GM18870 (cell line): ENCODE measurements at regions not wholly inside any gene's neighbourhood (a gene's known extent, or its start where the extent isn't known, plus 50 kb on each side); places are given as distances from the start of the nearest gene placed in this dataset.
A peak's percentile ranks its signal among the peaks of the same experiment; 100 is the strongest.

Experiments
- ATAC-seq: cut with Tn5 transposase; IDR thresholded peaks from one replicate; pipeline ENCODE4 v1.9.1; 2021; ENCODE audit warnings: moderate library complexity; ENCODE audit not compliant: unreplicated experiment

GRCh38 chr14:95442633-95443021 is 73.8 kb downstream of the SYNE3 start:
- peak; percentile 67 for ATAC-seq

DNA sequence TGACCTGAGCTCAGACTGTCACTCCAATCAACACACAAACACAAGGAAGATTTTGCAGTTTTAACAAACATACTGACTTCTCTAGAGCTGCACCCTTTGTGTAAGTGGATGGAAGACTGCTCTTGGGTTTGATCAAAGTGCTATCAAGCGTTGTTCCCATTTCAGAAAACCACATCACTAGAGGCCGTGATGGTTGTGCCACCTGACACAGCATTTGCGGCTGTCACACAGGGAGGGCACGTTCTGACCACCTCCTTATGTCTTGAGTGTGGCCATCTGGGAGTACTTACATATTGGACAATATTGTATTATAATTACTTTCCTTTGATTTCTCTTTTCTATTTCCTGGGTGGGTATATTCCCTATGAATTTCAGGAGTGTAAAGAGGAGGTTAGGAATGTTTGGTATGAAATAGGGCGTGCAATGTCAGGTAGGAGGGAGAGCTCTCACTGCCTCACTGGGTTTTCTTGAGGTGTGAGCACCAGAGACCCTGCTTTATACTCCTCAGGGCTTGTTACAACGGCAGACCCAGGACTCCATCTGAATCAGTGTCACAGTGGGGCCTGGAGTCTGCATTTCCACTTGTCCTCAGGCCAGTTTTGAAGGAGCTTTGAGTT is 74.3 kb downstream of the SYNE3 start:
- ATAC-seq, result no peak

GRCh38 chr14:95440951-95441350 is 75.5 kb downstream of the SYNE3 start:
- no peak for ATAC-seq

GRCh38 chr14:95440496-95440895 is 76.0 kb downstream of the SYNE3 start:
- no peak for ATAC-seq

- no peak for ATAC-seq
Measured at GRCh38 chr14:95439881-95440280, 76.6 kb downstream of the SYNE3 start.

DNA sequence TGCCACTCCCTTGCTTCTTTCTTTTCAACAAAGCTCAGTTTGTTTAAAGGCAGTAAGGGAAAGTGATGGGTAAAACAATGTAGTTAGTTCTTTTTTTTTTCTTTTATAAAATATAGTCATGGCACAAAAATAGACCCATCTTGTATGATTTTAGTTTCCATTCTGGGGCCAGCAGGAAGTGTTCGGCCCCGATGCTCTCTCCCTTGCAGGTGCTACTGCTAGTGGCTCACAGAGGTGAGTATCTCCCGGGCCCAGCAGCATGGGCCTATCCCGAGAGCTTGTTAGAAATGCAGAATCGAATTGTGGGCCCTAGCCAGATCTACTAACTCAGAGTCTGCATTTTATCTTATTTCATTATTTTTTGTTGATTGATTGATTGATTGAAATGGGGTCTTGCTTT is 78.7 kb downstream of the SYNE3 start:
- no peak for ATAC-seq

DNA sequence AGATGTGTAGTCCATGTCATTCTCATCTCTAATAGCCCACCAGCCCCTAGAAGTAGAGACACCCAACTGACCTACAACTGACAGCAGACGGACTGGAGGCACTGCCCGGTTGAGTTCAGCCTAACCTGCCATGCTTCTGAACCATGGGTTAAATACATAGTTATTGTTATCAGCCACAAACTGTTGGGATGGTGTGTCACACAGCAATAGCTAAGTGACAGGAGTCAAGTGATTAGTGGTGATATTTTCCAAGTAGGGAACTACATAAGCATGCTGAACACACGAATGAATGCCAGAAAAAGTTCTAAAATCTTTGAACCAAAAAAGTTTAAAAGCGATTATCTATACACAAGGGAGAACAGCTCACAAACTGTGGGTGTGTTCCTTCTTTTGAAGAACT is 80.1 kb downstream of the SYNE3 start:
- no peak for ATAC-seq

GRCh38 chr14:95434121-95434520 is 82.3 kb downstream of the SYNE3 start:
- no peak for ATAC-seq

DNA sequence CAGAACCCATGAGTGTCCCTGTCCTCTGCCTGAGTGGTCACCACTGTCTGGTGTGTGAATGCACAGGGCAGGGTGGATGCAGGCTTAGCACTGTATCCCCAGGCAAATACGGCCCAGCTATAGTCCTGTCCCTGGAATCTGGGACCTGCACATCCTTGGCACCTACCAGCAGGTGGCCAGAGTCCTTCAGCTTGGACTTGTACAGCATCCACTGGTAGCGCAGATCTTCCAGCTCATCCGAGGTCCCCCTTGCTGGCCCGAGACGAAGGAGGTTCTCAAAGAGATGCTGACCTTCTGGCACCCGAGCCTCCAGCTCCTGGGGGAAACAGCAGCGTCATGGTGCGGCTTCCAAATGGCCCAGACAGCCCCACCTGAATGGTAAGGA is 83.4 kb downstream of the SYNE3 start:
- ATAC-seq, result no peak

DNA sequence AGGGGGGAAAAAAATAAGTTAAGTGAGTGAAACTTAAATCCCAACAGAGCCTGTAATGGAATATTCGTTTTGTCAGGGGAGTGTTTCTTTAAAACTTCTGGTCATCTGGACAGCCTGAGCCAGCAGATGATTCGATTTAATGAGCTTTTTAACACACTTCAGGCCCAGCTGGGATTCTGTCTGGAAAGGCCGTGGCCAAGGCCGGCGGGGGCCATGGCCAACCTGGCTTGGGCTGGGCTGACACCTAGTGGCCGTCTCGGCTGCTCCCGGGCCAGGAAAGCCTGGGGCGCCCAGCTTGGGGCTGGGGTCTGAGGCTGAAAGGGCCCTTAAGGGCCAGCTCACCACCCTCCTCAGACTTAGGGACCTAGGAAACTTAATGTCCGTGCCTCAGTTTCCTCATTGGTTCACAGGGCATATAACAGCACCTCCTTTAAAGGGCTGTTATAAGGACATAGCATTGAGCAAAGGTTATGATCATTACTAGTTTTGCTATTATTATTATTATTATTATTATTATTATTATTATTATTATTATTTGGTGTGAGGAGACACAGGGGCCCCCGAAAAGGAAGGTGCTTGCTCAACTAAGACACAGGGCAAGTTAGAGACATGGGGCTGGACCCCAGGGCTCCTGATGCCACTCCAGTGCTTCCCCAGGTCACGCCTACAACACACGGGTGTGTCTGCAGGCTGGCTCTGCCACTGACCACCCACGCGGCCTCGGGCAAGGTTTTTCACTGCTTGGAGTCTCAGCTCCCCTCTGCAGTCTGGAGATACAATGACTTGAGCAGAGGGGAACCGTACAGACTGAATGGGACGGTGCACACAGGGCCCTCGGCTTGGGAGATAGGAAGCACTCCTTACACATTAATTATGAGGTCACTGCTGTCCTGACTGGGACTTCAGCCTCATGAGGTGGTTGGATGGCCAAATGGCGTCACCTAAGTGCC is 84.0 kb downstream of the SYNE3 start:
- no peak for ATAC-seq

- no peak for ATAC-seq
Measured at GRCh38 chr14:95431199-95432143, 85.0 kb downstream of the SYNE3 start.

GRCh38 chr14:95428557-95428956 is 87.9 kb downstream of the SYNE3 start:
- no peak for ATAC-seq

DNA sequence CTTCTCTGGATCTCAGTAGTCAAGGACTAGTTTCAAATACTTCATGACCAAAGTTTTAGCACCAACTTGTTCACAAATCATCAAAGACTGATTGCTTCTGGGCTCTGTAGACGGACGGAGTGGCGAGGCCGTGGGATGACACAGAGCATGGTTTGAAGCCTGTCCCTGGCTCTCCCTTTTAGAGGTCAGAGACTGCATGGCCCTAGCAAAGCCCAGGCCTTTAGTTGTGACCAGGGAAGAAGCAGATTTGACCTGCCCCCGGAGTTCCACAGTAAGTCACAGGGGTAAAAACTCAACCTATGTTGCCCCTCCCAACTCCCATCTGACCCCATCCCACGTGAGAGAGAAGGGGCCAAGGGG is 90.4 kb downstream of the SYNE3 start:
- no peak for ATAC-seq

GRCh38 chr14:95425369-95426115 is 90.9 kb downstream of the SYNE3 start:
- no peak for ATAC-seq

DNA sequence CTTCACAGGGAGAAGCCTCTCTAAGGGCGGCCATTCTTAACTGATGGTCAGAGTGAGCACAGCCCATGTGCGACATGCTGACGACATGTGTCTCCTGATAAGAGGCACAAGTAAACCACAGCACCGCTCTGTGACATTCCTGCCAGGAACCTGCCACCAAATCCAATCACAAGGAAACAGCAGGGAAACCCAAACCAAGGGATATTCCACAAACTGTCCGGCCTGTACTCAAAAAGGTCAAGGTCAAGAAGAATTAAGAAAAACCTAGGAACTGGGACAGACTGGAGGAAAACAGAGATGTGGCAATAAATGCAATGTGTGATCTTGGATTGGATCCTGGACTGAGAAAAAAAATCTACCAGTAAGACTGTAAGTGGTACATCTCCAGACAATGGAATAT is 91.9 kb downstream of the SYNE3 start:
- no peak for ATAC-seq

DNA sequence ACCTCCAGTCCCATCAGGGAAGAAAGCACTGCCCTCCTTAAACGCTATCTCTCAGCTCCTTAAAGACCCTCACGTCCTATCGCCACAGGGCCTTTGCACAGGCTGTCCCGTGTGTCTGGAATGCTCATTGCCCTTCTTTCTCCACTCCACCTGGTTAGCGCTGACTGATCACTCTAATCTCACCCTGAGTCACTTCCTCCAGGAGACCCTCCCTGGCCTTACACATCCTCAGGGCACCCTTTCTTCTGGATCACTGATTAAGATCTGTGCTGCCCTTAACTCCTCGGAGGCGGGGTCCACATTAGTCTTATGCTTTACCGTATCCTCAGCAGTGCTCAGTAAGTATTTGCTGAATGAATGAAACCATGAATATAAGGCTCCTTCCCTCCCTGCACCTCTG is 94.7 kb downstream of the SYNE3 start:
- ATAC-seq, result no peak

DNA sequence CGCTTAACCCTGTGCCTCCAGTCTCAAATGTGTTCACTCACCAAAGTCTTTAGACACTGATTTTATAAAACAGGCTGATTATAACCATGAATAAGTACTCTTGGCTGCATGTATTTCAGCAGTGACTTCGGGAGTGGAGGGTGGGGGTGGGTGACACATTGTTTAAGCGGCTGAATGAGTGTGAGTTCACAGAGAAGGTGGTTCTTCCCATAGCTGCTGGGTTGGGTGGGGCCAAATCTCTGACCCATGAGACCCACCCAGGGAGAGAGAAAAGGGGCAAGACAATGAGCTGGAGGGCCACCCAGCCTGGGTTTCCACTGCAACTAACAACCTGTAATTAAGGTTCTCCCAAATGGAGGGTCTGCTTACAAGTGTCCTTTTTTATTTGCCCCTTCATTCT is 96.4 kb downstream of the SYNE3 start:
- no peak for ATAC-seq

DNA sequence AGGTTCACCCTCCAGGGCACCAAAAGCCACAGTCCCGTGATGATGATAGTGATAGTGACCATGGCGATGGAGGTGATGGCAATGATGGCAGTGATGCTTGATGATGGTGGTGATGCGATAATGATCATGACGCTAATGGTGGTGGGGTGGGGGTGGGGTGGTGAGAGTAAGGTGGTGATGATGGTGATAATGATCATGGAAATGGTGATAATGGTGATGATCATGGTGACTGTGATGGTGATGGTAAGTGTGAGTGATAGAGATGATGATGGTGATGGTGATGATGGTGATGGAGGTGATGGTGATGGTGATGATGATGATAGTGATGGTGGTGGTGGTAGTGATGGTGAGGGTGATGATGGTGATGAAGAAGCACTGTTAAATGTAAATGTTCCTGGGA is 96.9 kb downstream of the SYNE3 start:
- no peak for ATAC-seq

- no peak for ATAC-seq
Measured at GRCh38 chr14:95418858-95419257, 97.6 kb downstream of the SYNE3 start.

- no peak for ATAC-seq
Measured at GRCh38 chr14:95417492-95417891, 97.8 kb upstream of the CLMN start.

DNA sequence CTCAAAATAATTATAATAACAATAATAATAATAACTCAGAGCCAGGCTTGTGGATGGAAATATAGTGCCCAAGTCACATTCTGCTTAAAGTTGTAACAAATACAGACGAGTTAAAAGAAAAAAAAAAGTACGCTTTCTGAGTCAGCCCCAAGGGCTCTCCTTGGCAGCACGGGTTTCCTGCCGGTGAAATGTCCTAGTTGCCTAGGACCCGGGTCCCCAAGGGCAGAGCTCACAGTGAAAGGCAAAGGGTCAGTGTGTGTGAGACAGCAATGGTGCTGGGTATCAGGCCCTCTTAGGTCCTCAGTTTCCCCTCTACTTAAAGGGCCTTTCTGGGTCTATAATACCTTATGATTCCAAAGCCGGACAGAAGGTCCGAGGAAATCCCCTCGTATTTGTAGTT is 96.3 kb upstream of the CLMN start:
- no peak for ATAC-seq
